Tibial artery (tissue), 4 donors: ENCODE measurements at regions not wholly inside any gene's neighbourhood (a gene's known extent, or its start where the extent isn't known, plus 50 kb on each side); places are given as distances from the start of the nearest gene placed in this dataset.

Experiments used
- DNase-seq, 2 donors: peaks; one replicate each; pipeline ENCODE4 v3.0.0-alpha.2; 2019
- H3K27ac ChIP-seq, 2 donors: fragments of 200-600 bp; sonication (generic) in 1 of 2; 1 replicate in 1 of 2; 2 replicates in 1 of 2; pipeline ENCODE4 v1.5.1; 2018 to 2019; ENCODE audit warnings: mild to moderate bottlenecking in 1 of 2
- H3K27me3 ChIP-seq, 2 donors: fragments of 200-600 bp; sonication (generic) in 1 of 2; one replicate each; pipeline versions ENCODE4 v1.5.1 to v1.6.0; 2016 to 2019
- H3K36me3 ChIP-seq, 3 donors: fragments of 200-600 bp; sonication (generic) in 2 of 3; one replicate each; pipeline ENCODE4 v1.5.1; 2016 to 2019; ENCODE audit warnings: mild to moderate bottlenecking in 2 of 3
- H3K4me1 ChIP-seq, 4 donors: fragments of 200-600 bp; sonication (generic) in 2 of 4; 1 replicate in 3 of 4; 2 replicates in 1 of 4; pipeline ENCODE4 v1.5.1; 2016 to 2019
- H3K4me3 ChIP-seq, 2 donors: fragments of 200-600 bp; sonication (generic) in 1 of 2; 1 replicate in 1 of 2; 2 replicates in 1 of 2; pipeline ENCODE4 v1.5.1; 2018 to 2019; ENCODE audit warnings: mild to moderate bottlenecking in 2 of 2
- H3K9me3 ChIP-seq, 3 donors: fragments of 200-600 bp; sonication (generic) in 1 of 3; one replicate each; pipeline ENCODE4 v1.5.1; 2016 to 2019
- intact Hi-C: fragments of 100-400 bp; cut with DNase I; formaldehyde crosslinking; loops from one replicate; pipeline ENCODE4 v1.15.0; 2023; ENCODE audit warnings: low total_unique reads
- TF ChIP-seq, protein P1 (sequence below), 2 experiments: fragments of 200-600 bp in 1 of 2; fragments of 450-650 bp in 1 of 2; IDR thresholded peaks; one replicate each; pipeline ENCODE4 v1.5.1; 2017 to 2019; ENCODE audit warnings: antibody characterized with exemption in 2 of 2, mild to moderate bottlenecking in 1 of 2, moderate library complexity in 1 of 2

DNA sequence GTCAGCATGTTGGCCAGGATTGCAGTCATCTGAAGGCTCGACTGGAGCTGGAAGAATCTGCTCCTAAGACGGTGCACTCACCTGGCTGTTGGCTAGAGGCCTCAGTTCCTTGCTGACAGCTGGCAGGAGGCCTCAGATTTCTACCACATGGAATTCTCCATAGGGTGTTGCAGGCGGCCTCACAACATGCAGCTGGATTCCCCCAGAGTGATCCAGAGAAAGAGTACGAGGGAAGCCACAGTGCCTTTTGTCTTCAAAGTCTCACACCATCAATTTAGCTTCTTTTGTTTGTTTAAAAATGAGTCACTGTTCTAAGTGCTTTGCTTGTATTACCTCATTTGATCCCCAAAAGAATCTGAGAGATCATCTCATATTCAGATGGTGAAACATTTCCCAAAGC lies 65.5 kb upstream of the FYN start:
- DNase-seq: no peak
- no peak overlapping the region for H3K27ac ChIP-seq
- H3K27me3 ChIP-seq: no peaks in the 10 kb centered on the region
- TF ChIP-seq, protein P1, sequence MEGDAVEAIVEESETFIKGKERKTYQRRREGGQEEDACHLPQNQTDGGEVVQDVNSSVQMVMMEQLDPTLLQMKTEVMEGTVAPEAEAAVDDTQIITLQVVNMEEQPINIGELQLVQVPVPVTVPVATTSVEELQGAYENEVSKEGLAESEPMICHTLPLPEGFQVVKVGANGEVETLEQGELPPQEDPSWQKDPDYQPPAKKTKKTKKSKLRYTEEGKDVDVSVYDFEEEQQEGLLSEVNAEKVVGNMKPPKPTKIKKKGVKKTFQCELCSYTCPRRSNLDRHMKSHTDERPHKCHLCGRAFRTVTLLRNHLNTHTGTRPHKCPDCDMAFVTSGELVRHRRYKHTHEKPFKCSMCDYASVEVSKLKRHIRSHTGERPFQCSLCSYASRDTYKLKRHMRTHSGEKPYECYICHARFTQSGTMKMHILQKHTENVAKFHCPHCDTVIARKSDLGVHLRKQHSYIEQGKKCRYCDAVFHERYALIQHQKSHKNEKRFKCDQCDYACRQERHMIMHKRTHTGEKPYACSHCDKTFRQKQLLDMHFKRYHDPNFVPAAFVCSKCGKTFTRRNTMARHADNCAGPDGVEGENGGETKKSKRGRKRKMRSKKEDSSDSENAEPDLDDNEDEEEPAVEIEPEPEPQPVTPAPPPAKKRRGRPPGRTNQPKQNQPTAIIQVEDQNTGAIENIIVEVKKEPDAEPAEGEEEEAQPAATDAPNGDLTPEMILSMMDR (IDR thresholded peaks at IDR 0.05): no peak
- H3K9me3 ChIP-seq: no peaks in the 10 kb centered on the region
- no peaks in the 10 kb centered on the region for H3K36me3 ChIP-seq
- intact Hi-C loops: no loop called here
- no peaks in the 10 kb centered on the region for H3K4me1 ChIP-seq
- H3K4me3 ChIP-seq: no peak overlapping the region

DNA sequence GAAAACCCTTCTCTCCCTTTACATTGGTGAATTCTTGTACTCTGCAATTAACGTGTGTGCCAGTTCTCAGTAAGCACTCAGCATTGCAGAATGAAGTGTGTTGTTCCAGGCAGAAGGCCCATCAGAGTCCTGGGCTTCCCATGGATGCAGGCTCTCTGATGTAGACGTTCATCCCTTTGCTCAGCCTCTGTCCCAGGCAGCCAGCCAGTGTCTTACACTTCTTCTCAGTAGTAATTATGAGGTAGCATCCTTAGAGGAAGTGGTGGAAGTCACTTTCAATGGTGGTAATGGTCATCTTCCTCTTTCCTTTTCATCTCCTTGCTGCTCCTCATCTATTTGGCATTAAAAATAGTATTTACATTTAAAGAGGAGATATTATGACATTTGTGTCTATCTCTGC lies 66.7 kb upstream of the FYN start:
- no peaks in the 10 kb centered on the region for H3K27me3 ChIP-seq
- no peak for DNase-seq
- H3K27ac ChIP-seq: no peak overlapping the region
- H3K36me3 ChIP-seq: no peaks in the 10 kb centered on the region
- TF ChIP-seq, protein P1 (IDR thresholded peaks at IDR 0.05): no peak
- H3K4me3 ChIP-seq: no peak overlapping the region
- H3K4me1 ChIP-seq: no peaks in the 10 kb centered on the region
- intact Hi-C loops: no loop called here
- H3K9me3 ChIP-seq: no peaks in the 10 kb centered on the region

DNA sequence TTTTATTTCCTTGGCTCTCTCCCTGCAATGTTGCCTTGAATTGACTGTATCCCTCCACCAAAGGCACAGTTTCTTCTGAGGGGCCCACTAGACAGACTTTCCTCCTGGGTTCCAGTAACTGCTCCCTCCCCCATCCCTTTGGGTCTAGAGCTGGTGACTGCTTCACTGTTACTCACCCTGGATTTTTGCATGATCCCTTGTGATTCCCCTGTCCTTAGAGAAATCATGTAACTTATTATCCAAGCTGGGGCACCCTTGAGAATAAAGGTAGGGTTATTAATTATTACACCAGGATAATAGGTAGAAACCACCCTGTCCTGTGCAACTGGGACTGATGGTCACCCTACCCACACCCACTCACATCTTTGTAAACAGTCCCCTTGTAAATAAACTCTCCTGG lies 67.5 kb upstream of the FYN start:
- Histone ChIP-seq H3K9me3 (no peaks in the 10 kb centered on the region), H3K36me3 (no peaks in the 10 kb centered on the region), H3K27ac (no peak overlapping the region), H3K27me3 (no peaks in the 10 kb centered on the region), H3K4me3 (no peak overlapping the region), H3K4me1 (no peaks in the 10 kb centered on the region)
- DNase-seq: no peak
- TF ChIP-seq, protein P1 (IDR thresholded peaks at IDR 0.05): no peak
- intact Hi-C loops: no loop called here

DNA sequence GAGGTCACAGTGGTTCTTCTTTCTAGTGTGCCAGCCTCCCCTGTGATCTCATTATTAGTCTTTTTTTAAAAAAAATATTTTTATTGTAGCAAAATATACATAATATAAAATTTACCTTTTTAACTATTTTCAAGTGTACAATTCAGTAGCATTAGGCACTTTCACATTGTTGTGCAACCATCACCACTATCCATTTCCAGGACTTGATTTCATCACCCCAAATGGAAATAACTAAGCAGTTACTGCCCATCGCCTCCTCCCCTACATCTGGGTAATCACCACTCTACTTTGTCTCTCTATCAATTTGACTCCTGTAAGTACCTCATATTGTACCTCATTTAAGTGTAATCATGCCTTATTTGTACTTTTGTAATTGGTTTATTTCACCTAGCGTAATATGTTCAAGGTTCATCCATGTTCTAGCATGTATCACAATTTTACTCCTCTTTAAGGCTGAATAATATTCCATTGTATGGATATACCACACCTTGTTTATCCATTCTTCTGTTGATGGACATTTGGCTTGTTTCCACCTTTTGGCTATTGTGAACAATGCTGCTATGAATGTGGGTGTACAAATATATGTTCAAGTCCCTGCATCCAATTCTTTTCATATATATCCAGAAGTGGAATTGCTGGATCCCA lies 68.6 kb upstream of the FYN start:
- Histone ChIP-seq H3K4me1 (no peaks in the 10 kb centered on the region), H3K4me3 (no peak overlapping the region), H3K27ac (no peak overlapping the region), H3K9me3 (no peaks in the 10 kb centered on the region), H3K27me3 (no peaks in the 10 kb centered on the region), H3K36me3 (no peaks in the 10 kb centered on the region)
- TF ChIP-seq, protein P1 (IDR thresholded peaks at IDR 0.05): no peak
- no peak for DNase-seq
- intact Hi-C loops: no loop called here

DNA sequence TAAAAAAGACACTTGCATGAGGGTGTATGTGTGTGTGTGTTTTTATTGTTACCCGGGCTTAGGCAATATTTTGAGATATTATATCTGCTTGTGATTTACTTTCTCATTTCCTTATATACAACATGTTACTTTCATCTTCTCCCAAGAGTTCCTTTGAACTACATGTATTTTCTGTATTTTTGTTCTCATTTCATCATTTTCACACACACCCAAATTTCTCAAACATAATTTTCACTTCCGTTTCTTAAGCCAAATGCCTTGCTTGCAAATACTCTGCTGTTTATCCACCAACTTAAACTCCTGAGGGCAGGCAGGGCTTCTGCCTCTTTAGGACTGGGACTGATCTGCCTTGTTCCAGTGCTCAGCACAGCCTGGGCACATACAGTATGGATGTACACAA lies 69.3 kb upstream of the FYN start:
- no peak for DNase-seq
- intact Hi-C loops: no loop called here
- H3K27ac ChIP-seq: no peak overlapping the region

More for the DNA sequence above, 69.3 kb upstream of the FYN start:
- no peak overlapping the region for H3K4me3 ChIP-seq
- TF ChIP-seq, protein P1 (IDR thresholded peaks at IDR 0.05): no peak
- H3K27me3 ChIP-seq: no peaks in the 10 kb centered on the region
- no peaks in the 10 kb centered on the region for H3K4me1 ChIP-seq
- no peaks in the 10 kb centered on the region for H3K36me3 ChIP-seq
- H3K9me3 ChIP-seq: no peaks in the 10 kb centered on the region
